ENCODE measurements at regions not wholly inside any gene's neighbourhood (a gene's known extent, or its start where the extent isn't known, plus 50 kb on each side); places are given as distances from the start of the nearest gene placed in this dataset.

- TF ChIP-seq EZH2 (IDR thresholded peaks at IDR 0.05; ENCODE audit: insufficient read depth, poor library complexity, severe bottlenecking) (no peak), EZH2phosphoT487 (IDR thresholded peaks at IDR 0.05; ENCODE audit: insufficient read depth, low read depth) (no peak)
Measured at GRCh38 chr6:166703149-166703710, 76.2 kb upstream of the RPS6KA2 start.
